Fibroblast of lung (primary cell): ENCODE measurements at regions not wholly inside any gene's neighbourhood (a gene's known extent, or its start where the extent isn't known, plus 50 kb on each side); places are given as distances from the start of the nearest gene placed in this dataset.

ENCODE experiments used
- EZH2 ChIP-seq: IDR thresholded peaks from 2 replicates; pipeline ENCODE4 v1.5.1; 2012; ENCODE audit warnings: low read length, control low read depth, mild to moderate bottlenecking; ENCODE audit errors: missing control alignments
- TF ChIP-seq, protein P1 (sequence below), 2 donors: IDR thresholded peaks in 1 of 2; conservative IDR thresholded peaks in 1 of 2; 1 replicate in 1 of 2; 2 replicates in 1 of 2; pipeline ENCODE4 v1.5.1; 2011 to 2012; ENCODE audit warnings: low read length in 2 of 2, control low read depth in 1 of 2, inconsistent platforms in 1 of 2, low read depth in 1 of 2, mild to moderate bottlenecking in 1 of 2

DNA sequence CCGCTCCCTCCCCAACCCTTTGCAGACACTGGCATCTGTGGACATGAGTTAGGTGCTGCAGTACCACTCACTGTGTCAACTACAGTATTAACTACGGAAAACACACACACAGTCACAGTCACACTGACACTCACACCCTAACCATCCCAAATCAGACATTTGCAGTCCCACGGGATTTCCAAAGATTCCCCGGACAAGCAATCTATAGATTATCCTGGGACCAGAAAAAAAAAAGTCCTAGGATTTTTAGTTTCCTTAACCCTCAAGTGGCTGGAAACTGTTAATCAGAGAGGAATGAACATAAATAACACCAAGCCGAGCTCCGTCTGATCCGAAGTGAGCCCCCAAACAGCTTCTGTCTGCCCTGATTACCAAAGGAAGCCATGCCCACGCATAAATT is 81.9 kb upstream of the DHRSX start:
- TF ChIP-seq, protein P1, sequence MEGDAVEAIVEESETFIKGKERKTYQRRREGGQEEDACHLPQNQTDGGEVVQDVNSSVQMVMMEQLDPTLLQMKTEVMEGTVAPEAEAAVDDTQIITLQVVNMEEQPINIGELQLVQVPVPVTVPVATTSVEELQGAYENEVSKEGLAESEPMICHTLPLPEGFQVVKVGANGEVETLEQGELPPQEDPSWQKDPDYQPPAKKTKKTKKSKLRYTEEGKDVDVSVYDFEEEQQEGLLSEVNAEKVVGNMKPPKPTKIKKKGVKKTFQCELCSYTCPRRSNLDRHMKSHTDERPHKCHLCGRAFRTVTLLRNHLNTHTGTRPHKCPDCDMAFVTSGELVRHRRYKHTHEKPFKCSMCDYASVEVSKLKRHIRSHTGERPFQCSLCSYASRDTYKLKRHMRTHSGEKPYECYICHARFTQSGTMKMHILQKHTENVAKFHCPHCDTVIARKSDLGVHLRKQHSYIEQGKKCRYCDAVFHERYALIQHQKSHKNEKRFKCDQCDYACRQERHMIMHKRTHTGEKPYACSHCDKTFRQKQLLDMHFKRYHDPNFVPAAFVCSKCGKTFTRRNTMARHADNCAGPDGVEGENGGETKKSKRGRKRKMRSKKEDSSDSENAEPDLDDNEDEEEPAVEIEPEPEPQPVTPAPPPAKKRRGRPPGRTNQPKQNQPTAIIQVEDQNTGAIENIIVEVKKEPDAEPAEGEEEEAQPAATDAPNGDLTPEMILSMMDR (conservative IDR thresholded peaks at IDR 0.05 in 1 of 2, IDR thresholded peaks at IDR 0.05 in 1 of 2; ENCODE audit: low read depth in 1 of 2, low read length in 2 of 2) = no peak
- TF ChIP-seq EZH2 = no peak
